Bronchial epithelial cell (primary cell): ENCODE measurements at regions not wholly inside any gene's neighbourhood (a gene's known extent, or its start where the extent isn't known, plus 50 kb on each side); places are given as distances from the start of the nearest gene placed in this dataset.

Experiments
- DNase-seq: peaks from one replicate; pipeline ENCODE4 v3.0.0-alpha.2; 2010; ENCODE audit warnings: low read depth
- FAIRE-seq: peaks from 2 replicates; lab custom pipeline; 2011; peaks lifted over from hg19 to GRCh38; lab: Jason Lieb, UNC
- H3K27me3 ChIP-seq: 2 replicates; pipeline ENCODE4 v1.5.1; 2011; ENCODE audit warnings: low read length; ENCODE audit not compliant: control insufficient read depth, insufficient read depth
- H3K36me3 ChIP-seq: 2 replicates; pipeline ENCODE4 v1.5.1; 2011; ENCODE audit warnings: low read length; ENCODE audit not compliant: control insufficient read depth, insufficient read depth
- H3K4me3 ChIP-seq: 2 replicates; pipeline ENCODE4 v1.5.1; 2011; ENCODE audit warnings: mild to moderate bottlenecking, low read depth, low read length, control low read depth
- TF ChIP-seq, protein P1 (sequence below): IDR thresholded peaks from 2 replicates; pipeline ENCODE4 v1.5.1; 2011; ENCODE audit warnings: mild to moderate bottlenecking, moderate library complexity, low read length, control low read depth, inconsistent platforms; ENCODE audit not compliant: insufficient read depth, severe bottlenecking

DNA sequence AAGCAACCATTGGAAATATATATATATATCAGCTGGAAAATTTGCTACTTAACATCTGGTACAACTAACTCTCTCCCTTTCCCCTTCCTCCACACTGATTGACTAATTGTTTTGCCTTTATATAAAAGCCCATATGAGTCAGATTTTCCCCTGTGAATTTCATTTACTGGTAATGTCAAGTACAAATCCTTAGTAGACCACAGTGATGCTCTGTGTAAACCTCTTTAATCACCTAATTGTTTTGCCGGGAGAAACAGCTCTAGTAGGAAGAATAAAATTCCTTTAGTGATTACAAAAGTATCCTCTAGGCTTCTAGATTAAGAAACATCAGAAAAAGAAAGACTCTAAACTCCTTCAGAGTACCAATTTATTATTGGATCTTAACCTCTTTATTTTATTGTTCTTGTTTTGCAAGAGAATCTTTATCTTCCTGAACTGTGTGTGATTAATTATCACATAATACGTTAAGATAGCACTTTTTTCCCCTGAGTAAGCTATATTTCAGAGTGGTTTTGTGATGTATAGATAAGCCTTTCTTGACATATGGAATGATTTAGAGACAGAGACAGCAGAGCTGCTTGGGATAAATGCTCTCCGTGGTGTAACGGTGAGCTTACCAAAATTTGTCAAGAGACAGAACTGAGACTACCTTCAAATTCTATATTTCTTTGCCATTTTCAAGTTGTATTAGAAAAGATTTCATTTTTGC, 1606.4 kb upstream of the TENM3 start:
- Histone ChIP-seq H3K27me3 (no peaks in the 10 kb centered on the region), H3K36me3 (no peaks in the 10 kb centered on the region), H3K4me3 (no peak overlapping the region)
- no peak for FAIRE-seq
- TF ChIP-seq, protein P1, sequence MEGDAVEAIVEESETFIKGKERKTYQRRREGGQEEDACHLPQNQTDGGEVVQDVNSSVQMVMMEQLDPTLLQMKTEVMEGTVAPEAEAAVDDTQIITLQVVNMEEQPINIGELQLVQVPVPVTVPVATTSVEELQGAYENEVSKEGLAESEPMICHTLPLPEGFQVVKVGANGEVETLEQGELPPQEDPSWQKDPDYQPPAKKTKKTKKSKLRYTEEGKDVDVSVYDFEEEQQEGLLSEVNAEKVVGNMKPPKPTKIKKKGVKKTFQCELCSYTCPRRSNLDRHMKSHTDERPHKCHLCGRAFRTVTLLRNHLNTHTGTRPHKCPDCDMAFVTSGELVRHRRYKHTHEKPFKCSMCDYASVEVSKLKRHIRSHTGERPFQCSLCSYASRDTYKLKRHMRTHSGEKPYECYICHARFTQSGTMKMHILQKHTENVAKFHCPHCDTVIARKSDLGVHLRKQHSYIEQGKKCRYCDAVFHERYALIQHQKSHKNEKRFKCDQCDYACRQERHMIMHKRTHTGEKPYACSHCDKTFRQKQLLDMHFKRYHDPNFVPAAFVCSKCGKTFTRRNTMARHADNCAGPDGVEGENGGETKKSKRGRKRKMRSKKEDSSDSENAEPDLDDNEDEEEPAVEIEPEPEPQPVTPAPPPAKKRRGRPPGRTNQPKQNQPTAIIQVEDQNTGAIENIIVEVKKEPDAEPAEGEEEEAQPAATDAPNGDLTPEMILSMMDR = no peak
- DNase-seq = no peak

DNA sequence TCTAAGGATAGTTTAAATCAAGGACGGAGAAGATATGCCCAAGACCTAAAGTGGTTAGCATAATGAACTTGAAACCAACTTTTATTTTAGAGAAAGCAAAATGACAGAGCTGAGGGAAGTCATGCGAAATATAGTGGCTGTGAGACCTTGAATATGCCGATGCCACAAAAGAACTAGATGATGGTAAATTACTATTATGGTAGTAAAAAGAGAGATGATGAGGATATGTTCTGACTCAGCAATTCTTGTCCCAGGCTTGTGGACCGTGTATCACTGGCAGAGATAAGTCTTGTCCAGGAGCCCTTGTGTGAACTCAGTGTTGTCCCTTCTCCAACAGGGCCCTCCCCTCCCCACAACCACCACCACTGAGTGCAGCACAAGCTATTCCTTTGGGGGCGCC, 1605.6 kb upstream of the TENM3 start:
- DNase-seq = no peak

DNA sequence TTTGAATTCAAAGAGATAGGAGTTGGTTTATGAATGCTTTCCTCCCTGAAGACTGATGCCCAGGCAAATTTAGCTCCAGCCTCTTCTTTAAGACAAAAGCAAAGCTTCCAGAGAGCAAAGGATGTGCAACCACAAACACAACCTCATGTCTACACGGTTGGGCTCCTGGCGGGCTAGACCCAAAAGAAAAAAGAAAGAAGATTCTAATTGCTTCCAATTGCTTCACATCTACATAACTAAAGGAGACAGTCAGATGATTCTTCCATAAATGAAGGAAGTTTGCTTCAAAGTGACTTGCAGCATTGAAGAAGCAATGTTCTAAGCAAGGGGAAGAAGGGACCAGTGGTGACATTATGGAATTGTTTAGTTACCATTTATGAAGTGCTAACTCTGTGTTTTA, 1603.0 kb upstream of the TENM3 start:
- no peak overlapping the region for H3K4me3 ChIP-seq
- TF ChIP-seq, protein P1 = no peak
- H3K27me3 ChIP-seq = no peaks in the 10 kb centered on the region
- DNase-seq (no peak), FAIRE-seq (no peak)
- H3K36me3 ChIP-seq = no peaks in the 10 kb centered on the region

More for the DNA sequence above, 1605.6 kb upstream of the TENM3 start:
- no peak for FAIRE-seq
- Histone ChIP-seq H3K4me3 (no peak overlapping the region), H3K27me3 (no peaks in the 10 kb centered on the region), H3K36me3 (no peaks in the 10 kb centered on the region)
- TF ChIP-seq, protein P1 = no peak

DNA sequence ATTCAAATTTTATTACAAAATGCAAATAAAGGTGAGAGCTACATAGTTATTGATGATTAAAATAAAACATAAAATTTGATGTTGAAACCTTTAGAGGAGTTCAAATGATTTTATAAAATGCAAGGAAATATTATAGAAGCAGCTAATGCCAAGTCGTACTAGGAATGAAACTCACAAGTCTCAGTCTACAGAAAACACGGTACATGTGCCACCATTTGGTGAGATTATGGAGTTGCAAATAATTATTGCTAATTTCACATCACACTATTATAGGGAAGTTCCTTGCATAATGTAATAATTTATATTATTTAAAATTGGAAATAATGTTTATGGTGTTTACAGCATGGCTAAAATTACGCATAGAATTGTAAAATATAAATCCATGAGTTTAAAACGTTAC, 1601.7 kb upstream of the TENM3 start:
- H3K36me3 ChIP-seq = no peaks in the 10 kb centered on the region
- no peak overlapping the region for H3K4me3 ChIP-seq
- TF ChIP-seq, protein P1 = no peak
- no peak for FAIRE-seq
- H3K27me3 ChIP-seq = no peaks in the 10 kb centered on the region
- DNase-seq = no peak

DNA sequence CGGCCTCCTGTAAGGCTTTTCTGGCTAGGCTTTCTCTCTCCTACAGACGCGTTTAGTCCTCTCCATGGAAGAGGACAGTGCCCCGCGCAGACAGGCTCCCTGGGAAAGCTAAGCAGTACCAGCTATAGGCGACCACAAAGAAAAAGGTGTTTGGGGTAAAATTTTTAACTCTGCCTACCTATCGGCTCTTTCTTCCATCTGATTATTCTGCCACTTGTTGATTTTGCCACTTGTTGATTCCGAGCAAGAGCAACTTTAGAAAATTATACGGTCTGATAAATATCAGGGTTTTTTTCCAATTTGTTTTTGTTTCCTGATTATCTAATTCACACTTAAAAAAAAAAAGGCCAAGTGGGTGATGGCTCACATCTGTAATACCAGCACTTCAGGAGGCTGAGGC, 1600.5 kb upstream of the TENM3 start:
- Histone ChIP-seq H3K36me3 (no peaks in the 10 kb centered on the region), H3K27me3 (no peaks in the 10 kb centered on the region), H3K4me3 (no peak overlapping the region)
- DNase-seq = no peak
- no peak for FAIRE-seq
- TF ChIP-seq, protein P1 = no peak

DNA sequence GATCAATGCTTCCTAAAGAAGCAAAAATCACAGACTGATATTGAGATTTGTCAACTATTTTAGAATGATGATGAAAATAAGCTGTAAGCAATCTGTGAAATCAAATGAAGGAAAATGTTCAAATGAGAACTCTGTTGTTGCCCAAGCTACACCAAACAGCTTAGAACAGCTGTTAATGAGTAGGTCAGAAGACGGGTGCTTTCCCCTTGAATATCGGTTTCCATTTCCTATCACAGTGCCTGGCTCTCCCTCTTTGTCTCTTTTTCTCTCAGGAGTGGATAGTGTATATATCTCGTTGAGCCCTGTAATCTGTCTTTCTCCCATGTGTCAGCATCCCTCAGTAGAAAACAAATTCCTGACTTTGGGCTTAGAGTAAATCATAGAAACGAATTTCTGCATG, 1592.9 kb upstream of the TENM3 start:
- FAIRE-seq (no peak), DNase-seq (no peak)
- TF ChIP-seq, protein P1 = no peak
- Histone ChIP-seq H3K36me3 (no peaks in the 10 kb centered on the region), H3K4me3 (no peak overlapping the region), H3K27me3 (no peaks in the 10 kb centered on the region)
